Endodermal cell (in vitro differentiated cells): ENCODE measurements at regions not wholly inside any gene's neighbourhood (a gene's known extent, or its start where the extent isn't known, plus 50 kb on each side); places are given as distances from the start of the nearest gene placed in this dataset.

Experiments
- DNase-seq: peaks from one replicate; pipeline ENCODE4 v3.0.0-alpha.2; 2017
- H3K27ac ChIP-seq: 2 replicates; pipeline ENCODE4 v1.5.1; 2013; ENCODE audit warnings: mild to moderate bottlenecking, low read depth, low read length, moderate library complexity
- H3K27me3 ChIP-seq: 2 replicates; pipeline ENCODE4 v1.6.1; 2013; ENCODE audit warnings: mild to moderate bottlenecking, low read length, moderate library complexity; ENCODE audit not compliant: insufficient read depth, control insufficient read depth, poor library complexity, severe bottlenecking
- H3K36me3 ChIP-seq: 2 replicates; pipeline ENCODE4 v1.7.0; 2013; ENCODE audit warnings: mild to moderate bottlenecking, low read length, moderate library complexity; ENCODE audit not compliant: control insufficient read depth, insufficient read depth
- H3K4me1 ChIP-seq: one replicate; pipeline ENCODE4 v1.7.0; 2013; ENCODE audit warnings: low read length; ENCODE audit not compliant: control insufficient read depth, insufficient read depth
- H3K4me3 ChIP-seq: 2 replicates; pipeline ENCODE4 v1.5.1; 2013; ENCODE audit warnings: mild to moderate bottlenecking, low read length, moderate library complexity
- H3K9ac ChIP-seq: 2 replicates; pipeline ENCODE4 v1.6.1; 2013; ENCODE audit warnings: mild to moderate bottlenecking, low read length, moderate library complexity; ENCODE audit not compliant: poor library complexity, severe bottlenecking; ENCODE audit errors: extremely low read depth
- H3K9me3 ChIP-seq: 2 replicates; pipeline ENCODE4 v1.6.1; 2013; ENCODE audit warnings: mild to moderate bottlenecking, low read length, moderate library complexity; ENCODE audit not compliant: control insufficient read depth
- H3K27ac Mint-ChIP-seq: 2 replicates; pipeline ENCODE4 v1.8.0; 2020; ENCODE audit warnings: mixed read lengths
- H3K27me3 Mint-ChIP-seq: 2 replicates; pipeline ENCODE4 v1.8.0; 2021; ENCODE audit warnings: mild to moderate bottlenecking, mixed read lengths; ENCODE audit not compliant: insufficient read depth
- H3K36me3 Mint-ChIP-seq: 2 replicates; pipeline ENCODE4 v1.8.0; 2020; ENCODE audit warnings: low read depth, mixed read lengths
- H3K4me1 Mint-ChIP-seq: 2 replicates; pipeline ENCODE4 v1.8.0; 2020; ENCODE audit warnings: mixed read lengths
- H3K4me3 Mint-ChIP-seq: 2 replicates; pipeline ENCODE4 v1.8.0; 2020; ENCODE audit warnings: mild to moderate bottlenecking, moderate library complexity, mixed read lengths
- H3K9me3 Mint-ChIP-seq: 2 replicates; pipeline ENCODE4 v1.8.0; 2020; ENCODE audit warnings: mild to moderate bottlenecking, mixed read lengths
- CTCF ChIP-seq: fragments of 200-600 bp; sonication (generic); conservative IDR thresholded peaks from 2 replicates; pipeline ENCODE4 v1.5.0; 2021; ENCODE audit warnings: antibody characterized with exemption, mild to moderate bottlenecking
- WGBS, 2 experiments: methylation state at CpG; one replicate each; pipeline versions ENCODE4 v1.1.5 to v1.1.7; 2013; ENCODE audit warnings: missing lambda C conversion rate in 2 of 2, mixed read lengths in 1 of 2; ENCODE audit not compliant: insufficient coverage in 1 of 2, insufficient read length in 1 of 2; 5-methylcytosine and 5-hydroxymethylcytosine counted together

DNA sequence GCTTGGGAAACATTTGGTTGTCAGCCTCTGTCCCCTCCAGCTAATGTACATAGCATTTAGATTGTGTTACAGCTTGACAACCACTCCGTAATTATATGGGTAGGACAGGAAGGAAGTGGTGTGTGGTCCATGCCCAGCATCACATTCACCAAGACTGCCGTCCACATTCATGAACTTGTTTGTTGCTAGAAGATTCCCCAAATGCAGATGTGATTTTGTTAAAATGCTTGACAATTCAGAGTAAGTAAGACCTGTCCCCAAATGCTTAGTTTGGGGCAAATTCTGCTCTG lies 1482.7 kb downstream of the TBC1D22A start:
- no peak overlapping the region for H3K9ac ChIP-seq
- 100% methylated on average over 2 of the region's 2 CpGs for WGBS, 2 experiments
- H3K36me3 Mint-ChIP-seq = no peaks in the 10 kb centered on the region
- no peaks in the 10 kb centered on the region for H3K4me1 ChIP-seq
- H3K36me3 ChIP-seq = no peaks in the 10 kb centered on the region
- no peaks in the 10 kb centered on the region for H3K27me3 ChIP-seq
- H3K27me3 Mint-ChIP-seq = peaks cover 7% of the 10 kb centered on the region
- DNase-seq = no peak
- H3K9me3 ChIP-seq = no peaks in the 10 kb centered on the region
- no peaks in the 10 kb centered on the region for H3K9me3 Mint-ChIP-seq
- H3K4me1 Mint-ChIP-seq = peaks cover 16% of the 10 kb centered on the region
- H3K4me3 Mint-ChIP-seq = no peak overlapping the region
- H3K27ac ChIP-seq = no peak overlapping the region
- H3K4me3 ChIP-seq = no peak overlapping the region
- TF ChIP-seq CTCF = no peak
- H3K27ac Mint-ChIP-seq = no peak overlapping the region

GRCh38 chr22:48244388-48245195 lies 1482.1 kb downstream of the TBC1D22A start:
- Histone ChIP-seq H3K9ac (no peak overlapping the region), H3K4me3 (no peak overlapping the region), H3K9me3 (no peaks in the 10 kb centered on the region), H3K36me3 (no peaks in the 10 kb centered on the region), H3K27me3 (no peaks in the 10 kb centered on the region), H3K4me1 (peaks cover 3% of the 10 kb centered on the region), H3K27ac (no peak overlapping the region)
- Mint-ChIP-seq H3K9me3 (no peaks in the 10 kb centered on the region), H3K4me1 (peaks cover 22% of the 10 kb centered on the region), H3K4me3 (no peak overlapping the region), H3K27ac (no peak overlapping the region), H3K36me3 (no peaks in the 10 kb centered on the region), H3K27me3 (peaks cover 7% of the 10 kb centered on the region)
- peak; percentile 32 for DNase-seq
- no peak for TF ChIP-seq CTCF
- 92 to 99% methylated on average over 16 to 33 of the region's 33 CpGs for WGBS, 2 experiments

GRCh38 chr22:48242461-48242864 lies 1480.0 kb downstream of the TBC1D22A start:
- H3K9me3 ChIP-seq = no peaks in the 10 kb centered on the region
- Mint-ChIP-seq H3K4me3 (no peak overlapping the region), H3K27me3 (peaks cover 7% of the 10 kb centered on the region), H3K4me1 (peaks cover 32% of the 10 kb centered on the region), H3K36me3 (no peaks in the 10 kb centered on the region), H3K27ac (no peak overlapping the region), H3K9me3 (no peaks in the 10 kb centered on the region)
- H3K4me1 ChIP-seq = peaks cover 13% of the 10 kb centered on the region
- no peak overlapping the region for H3K27ac ChIP-seq
- H3K9ac ChIP-seq = no peak overlapping the region
- H3K27me3 ChIP-seq = no peaks in the 10 kb centered on the region
- DNase-seq = no peak
- WGBS, 2 experiments = 93 to 94% methylated on average over 5 to 7 of the region's 7 CpGs
- no peak for TF ChIP-seq CTCF
- H3K4me3 ChIP-seq = no peak overlapping the region
- H3K36me3 ChIP-seq = no peaks in the 10 kb centered on the region
